ENCODE measurements at regions not wholly inside any gene's neighbourhood (a gene's known extent, or its start where the extent isn't known, plus 50 kb on each side); places are given as distances from the start of the nearest gene placed in this dataset.

DNA sequence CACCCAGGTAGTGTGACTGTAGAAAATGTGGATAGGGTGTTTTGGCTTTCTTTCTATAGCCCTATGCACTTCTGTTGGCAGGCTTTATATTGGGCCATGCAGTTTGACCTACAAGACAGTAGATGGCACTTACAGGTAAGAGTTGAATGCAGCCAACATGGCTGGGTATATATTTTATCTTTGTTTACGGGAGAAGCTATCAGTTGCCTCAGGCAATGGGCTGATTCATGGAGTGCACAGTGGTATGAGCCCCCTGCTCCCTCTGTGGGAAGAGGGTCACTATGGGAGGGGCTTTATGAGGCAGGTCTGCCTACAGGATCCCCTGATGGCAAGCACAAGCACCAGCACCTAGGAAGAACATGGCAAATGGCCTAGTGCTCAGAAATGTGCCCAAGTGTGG, 301.2 kb upstream of the CDIN1 start:
- H3K9me3 ChIP-seq (ENCODE audit: low read length), result peaks cover 42% of the 10 kb centered on the region
- H3K4me1 ChIP-seq (ENCODE audit: insufficient read depth, low read length), result no peaks in the 10 kb centered on the region
- POLR2A ChIA-PET, result no interaction called here
- H3K27ac ChIP-seq (ENCODE audit: extremely low read length, insufficient read depth, low read length), result no peak overlapping the region
- no TSS peak for BruUV-seq (replicated peaks)
- no peak for DNase-seq (ENCODE audit: low spot score)
- H2AFZ ChIP-seq (ENCODE audit: low read length), result no peak overlapping the region
- no peak overlapping the region for H3K9ac ChIP-seq (ENCODE audit: insufficient read depth, low read depth, low read length)
- H3K4me2 ChIP-seq (ENCODE audit: low read depth, low read length), result no peak overlapping the region
- no peak for ATAC-seq
- no peaks in the 10 kb centered on the region for H3K79me2 ChIP-seq (ENCODE audit: insufficient read depth, low read length)
- no peaks in the 10 kb centered on the region for H3K27me3 ChIP-seq (ENCODE audit: control insufficient read depth in 1 of 2, insufficient read depth in 2 of 2, low read length in 2 of 2)
- CTCF ChIA-PET (ENCODE audit: low intra/inter-chr PET ratio, low total read pairs), result no interaction called here
- no peak for FAIRE-seq
- H3K4me3 ChIP-seq (replicated peaks in 1 of 3; ENCODE audit: insufficient read depth in 1 of 3, low read depth in 2 of 3, low read length in 3 of 3), result no peak overlapping the region
- no peaks in the 10 kb centered on the region for H3K36me3 ChIP-seq (replicated peaks in 1 of 2; ENCODE audit: control insufficient read depth in 1 of 2, insufficient read depth in 2 of 2, low read length in 2 of 2)
- no peaks in the 10 kb centered on the region for H4K20me1 ChIP-seq (ENCODE audit: insufficient read depth, low read length)
- intact Hi-C loops (cut with micrococcal nuclease; ENCODE audit: unreplicated experiment) (no loop called here), in situ Hi-C loops (cut with HindIII; ENCODE audit: extremely low pct_ligation_motif_present, low pct_unique_long_range_greater_than_20kb) (no loop called here)
- 8% methylated on average over 1 of the region's 1 CpG for WGBS (ENCODE audit: low lambda C conversion rate)
- TF ChIP-seq PHB2 (IDR thresholded peaks at IDR 0.05; ENCODE audit: partially characterized antibody) (no peak), MTF1 (CRISPR knock-in tag; IDR thresholded peaks at IDR 0.05) (no peak), HMGXB3 (CRISPR knock-in tag; IDR thresholded peaks at IDR 0.05; ENCODE audit: borderline replicate concordance) (no peak)

- no peak overlapping the region for H2AFZ ChIP-seq (ENCODE audit: low read length)
- no peaks in the 10 kb centered on the region for H4K20me1 ChIP-seq (ENCODE audit: insufficient read depth, low read length)
- H3K36me3 ChIP-seq (replicated peaks in 1 of 2; ENCODE audit: control insufficient read depth in 1 of 2, insufficient read depth in 2 of 2, low read length in 2 of 2), result no peaks in the 10 kb centered on the region
- no peak overlapping the region for H3K4me2 ChIP-seq (ENCODE audit: low read depth, low read length)
- no peak for FAIRE-seq
- no peak overlapping the region for H3K27ac ChIP-seq (ENCODE audit: extremely low read length, insufficient read depth, low read length)
- no peaks in the 10 kb centered on the region for H3K4me1 ChIP-seq (ENCODE audit: insufficient read depth, low read length)
- intact Hi-C loops (cut with micrococcal nuclease; ENCODE audit: unreplicated experiment) (no loop called here), in situ Hi-C loops (cut with HindIII; ENCODE audit: extremely low pct_ligation_motif_present, low pct_unique_long_range_greater_than_20kb) (no loop called here)
- peaks cover 30% of the 10 kb centered on the region for H3K9me3 ChIP-seq (ENCODE audit: low read length)
- ATAC-seq, result no peak
- ChIA-PET CTCF (ENCODE audit: low intra/inter-chr PET ratio, low total read pairs) (no interaction called here), POLR2A (no interaction called here)
- H3K9ac ChIP-seq (ENCODE audit: insufficient read depth, low read depth, low read length), result no peak overlapping the region
- WGBS (ENCODE audit: low lambda C conversion rate), result 0% methylated on average over 1 of the region's 1 CpG
- H3K79me2 ChIP-seq (ENCODE audit: insufficient read depth, low read length), result no peaks in the 10 kb centered on the region
- no peaks in the 10 kb centered on the region for H3K27me3 ChIP-seq (ENCODE audit: control insufficient read depth in 1 of 2, insufficient read depth in 2 of 2, low read length in 2 of 2)
- BruUV-seq (replicated peaks), result no TSS peak
- H3K4me3 ChIP-seq (replicated peaks in 1 of 3; ENCODE audit: insufficient read depth in 1 of 3, low read depth in 2 of 3, low read length in 3 of 3), result no peak overlapping the region
- DNase-seq (ENCODE audit: low spot score), result no peak
- TF ChIP-seq, protein P1, sequence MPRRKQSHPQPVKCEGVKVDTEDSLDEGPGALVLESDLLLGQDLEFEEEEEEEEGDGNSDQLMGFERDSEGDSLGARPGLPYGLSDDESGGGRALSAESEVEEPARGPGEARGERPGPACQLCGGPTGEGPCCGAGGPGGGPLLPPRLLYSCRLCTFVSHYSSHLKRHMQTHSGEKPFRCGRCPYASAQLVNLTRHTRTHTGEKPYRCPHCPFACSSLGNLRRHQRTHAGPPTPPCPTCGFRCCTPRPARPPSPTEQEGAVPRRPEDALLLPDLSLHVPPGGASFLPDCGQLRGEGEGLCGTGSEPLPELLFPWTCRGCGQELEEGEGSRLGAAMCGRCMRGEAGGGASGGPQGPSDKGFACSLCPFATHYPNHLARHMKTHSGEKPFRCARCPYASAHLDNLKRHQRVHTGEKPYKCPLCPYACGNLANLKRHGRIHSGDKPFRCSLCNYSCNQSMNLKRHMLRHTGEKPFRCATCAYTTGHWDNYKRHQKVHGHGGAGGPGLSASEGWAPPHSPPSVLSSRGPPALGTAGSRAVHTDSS (CRISPR knock-in tag; conservative IDR thresholded peaks at IDR 0.05), result no peak
- no peak for TF ChIP-seq SMAD3 (CRISPR knock-in tag; IDR thresholded peaks at IDR 0.05)
- no peak for TF ChIP-seq HOXA3 (CRISPR knock-in tag; IDR thresholded peaks at IDR 0.05)
- no peak for TF ChIP-seq ATF7-NPFF (CRISPR knock-in tag; IDR thresholded peaks at IDR 0.05; ENCODE audit: low read depth)
- no peak for TF ChIP-seq MBNL3 (CRISPR knock-in tag; conservative IDR thresholded peaks at IDR 0.05)
- TF ChIP-seq, protein P2, sequence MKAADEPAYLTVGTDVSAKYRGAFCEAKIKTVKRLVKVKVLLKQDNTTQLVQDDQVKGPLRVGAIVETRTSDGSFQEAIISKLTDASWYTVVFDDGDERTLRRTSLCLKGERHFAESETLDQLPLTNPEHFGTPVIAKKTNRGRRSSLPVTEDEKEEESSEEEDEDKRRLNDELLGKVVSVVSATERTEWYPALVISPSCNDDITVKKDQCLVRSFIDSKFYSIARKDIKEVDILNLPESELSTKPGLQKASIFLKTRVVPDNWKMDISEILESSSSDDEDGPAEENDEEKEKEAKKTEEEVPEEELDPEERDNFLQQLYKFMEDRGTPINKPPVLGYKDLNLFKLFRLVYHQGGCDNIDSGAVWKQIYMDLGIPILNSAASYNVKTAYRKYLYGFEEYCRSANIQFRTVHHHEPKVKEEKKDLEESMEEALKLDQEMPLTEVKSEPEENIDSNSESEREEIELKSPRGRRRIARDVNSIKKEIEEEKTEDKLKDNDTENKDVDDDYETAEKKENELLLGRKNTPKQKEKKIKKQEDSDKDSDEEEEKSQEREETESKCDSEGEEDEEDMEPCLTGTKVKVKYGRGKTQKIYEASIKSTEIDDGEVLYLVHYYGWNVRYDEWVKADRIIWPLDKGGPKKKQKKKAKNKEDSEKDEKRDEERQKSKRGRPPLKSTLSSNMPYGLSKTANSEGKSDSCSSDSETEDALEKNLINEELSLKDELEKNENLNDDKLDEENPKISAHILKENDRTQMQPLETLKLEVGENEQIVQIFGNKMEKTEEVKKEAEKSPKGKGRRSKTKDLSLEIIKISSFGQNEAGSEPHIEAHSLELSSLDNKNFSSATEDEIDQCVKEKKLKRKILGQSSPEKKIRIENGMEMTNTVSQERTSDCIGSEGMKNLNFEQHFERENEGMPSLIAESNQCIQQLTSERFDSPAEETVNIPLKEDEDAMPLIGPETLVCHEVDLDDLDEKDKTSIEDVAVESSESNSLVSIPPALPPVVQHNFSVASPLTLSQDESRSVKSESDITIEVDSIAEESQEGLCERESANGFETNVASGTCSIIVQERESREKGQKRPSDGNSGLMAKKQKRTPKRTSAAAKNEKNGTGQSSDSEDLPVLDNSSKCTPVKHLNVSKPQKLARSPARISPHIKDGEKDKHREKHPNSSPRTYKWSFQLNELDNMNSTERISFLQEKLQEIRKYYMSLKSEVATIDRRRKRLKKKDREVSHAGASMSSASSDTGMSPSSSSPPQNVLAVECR (CRISPR knock-in tag; IDR thresholded peaks at IDR 0.05; ENCODE audit: borderline replicate concordance), result no peak
Measured at GRCh38 chr15:36282821-36283220, 296.6 kb upstream of the CDIN1 start.

All from HepG2 (cell line).